ENCODE measurements at regions not wholly inside any gene's neighbourhood (a gene's known extent, or its start where the extent isn't known, plus 50 kb on each side); places are given as distances from the start of the nearest gene placed in this dataset.

DNA sequence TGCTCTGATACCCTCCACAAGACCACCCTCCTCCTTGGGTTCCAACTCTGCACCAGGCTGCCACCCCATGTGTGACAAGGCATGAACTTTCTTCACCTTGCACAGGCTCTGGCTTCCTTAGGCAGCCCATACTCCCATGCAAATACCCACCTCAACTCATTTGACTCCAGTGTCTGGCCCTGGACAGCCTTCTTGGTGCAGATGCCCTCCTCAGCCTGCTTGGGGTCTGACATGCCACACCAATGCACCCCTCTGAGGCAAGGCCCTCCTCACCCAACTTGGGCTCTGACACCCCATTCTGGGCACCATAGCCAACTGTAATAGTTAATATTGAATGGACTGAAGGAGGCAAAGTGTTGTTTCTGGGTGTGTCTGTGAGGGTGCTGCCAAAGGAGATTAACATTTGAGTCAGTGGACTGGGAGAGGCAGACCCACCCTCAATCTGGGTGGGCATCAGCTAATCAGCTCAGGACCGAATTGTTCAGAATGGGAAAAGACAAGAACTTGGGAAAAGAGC, 115.0 kb upstream of the EPB41L4A start:
- TF ChIP-seq, protein P1, sequence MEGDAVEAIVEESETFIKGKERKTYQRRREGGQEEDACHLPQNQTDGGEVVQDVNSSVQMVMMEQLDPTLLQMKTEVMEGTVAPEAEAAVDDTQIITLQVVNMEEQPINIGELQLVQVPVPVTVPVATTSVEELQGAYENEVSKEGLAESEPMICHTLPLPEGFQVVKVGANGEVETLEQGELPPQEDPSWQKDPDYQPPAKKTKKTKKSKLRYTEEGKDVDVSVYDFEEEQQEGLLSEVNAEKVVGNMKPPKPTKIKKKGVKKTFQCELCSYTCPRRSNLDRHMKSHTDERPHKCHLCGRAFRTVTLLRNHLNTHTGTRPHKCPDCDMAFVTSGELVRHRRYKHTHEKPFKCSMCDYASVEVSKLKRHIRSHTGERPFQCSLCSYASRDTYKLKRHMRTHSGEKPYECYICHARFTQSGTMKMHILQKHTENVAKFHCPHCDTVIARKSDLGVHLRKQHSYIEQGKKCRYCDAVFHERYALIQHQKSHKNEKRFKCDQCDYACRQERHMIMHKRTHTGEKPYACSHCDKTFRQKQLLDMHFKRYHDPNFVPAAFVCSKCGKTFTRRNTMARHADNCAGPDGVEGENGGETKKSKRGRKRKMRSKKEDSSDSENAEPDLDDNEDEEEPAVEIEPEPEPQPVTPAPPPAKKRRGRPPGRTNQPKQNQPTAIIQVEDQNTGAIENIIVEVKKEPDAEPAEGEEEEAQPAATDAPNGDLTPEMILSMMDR (conservative IDR thresholded peaks at IDR 0.05; ENCODE audit: low read length) = no peak
- TF ChIP-seq EZH2phosphoT487 (IDR thresholded peaks at IDR 0.05; ENCODE audit: borderline replicate concordance, low read depth, low read length) = no peak

Data from OCI-LY7 (cell line).